AG08395 (cell line): ENCODE measurements at regions not wholly inside any gene's neighbourhood (a gene's known extent, or its start where the extent isn't known, plus 50 kb on each side); places are given as distances from the start of the nearest gene placed in this dataset.

Experiments used
- DNase-seq: peaks from one replicate; pipeline ENCODE4 v3.0.0; 2012; ENCODE audit warnings: mixed read lengths, low spot score

DNA sequence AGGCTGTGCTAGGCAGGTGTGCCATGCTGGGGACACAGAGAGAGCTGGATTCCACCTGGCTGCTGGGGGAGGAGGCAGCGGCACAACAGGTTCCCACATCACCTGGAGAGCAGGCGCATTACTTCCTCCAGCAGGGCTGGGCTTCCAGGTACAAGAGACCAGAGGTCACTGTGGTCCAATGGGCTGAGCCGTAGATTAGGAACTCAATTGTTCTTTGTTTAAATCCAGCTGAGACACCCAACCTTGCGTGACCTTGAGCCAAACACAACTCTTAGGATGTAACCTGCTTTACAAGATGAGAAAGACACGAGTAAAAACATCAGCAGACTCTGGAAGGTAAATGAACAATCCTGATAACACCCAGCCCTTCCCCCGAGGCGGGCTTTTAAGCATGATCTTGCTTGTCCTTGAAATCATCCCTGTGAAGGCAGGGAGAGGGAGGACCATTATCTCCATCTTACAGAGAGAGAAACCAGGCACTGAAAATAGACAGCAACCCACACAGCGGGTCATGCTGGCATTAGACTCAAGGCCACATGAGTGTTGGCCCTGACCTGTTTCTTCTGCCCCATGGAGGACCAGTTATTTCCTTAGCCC, 216.5 kb upstream of the RREB1 start:
- DNase-seq, result no peak

DNA sequence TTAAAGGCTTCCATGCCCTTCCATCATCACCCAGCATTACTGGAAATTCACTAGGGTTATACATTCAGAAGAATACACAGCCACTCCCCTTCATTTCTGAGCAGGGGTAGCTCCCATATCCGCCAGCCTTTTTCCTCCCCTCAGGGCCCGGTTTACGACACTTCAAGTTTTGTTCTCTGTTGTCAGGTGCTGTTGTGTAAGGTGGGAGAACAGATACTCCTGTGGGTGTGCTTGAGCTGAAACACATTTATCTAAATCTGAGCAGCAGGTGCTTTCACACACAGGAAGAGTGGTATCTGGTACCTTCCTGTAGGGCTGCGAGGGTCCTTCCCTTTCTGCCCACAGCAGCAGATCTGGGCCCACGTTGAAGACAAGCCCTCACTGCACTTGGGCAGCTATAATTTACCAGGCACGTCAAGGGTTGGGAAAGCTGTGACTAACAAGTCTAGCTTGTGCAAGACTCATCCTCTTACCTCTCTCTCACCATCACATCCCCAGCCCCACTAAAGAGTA, 215.8 kb upstream of the RREB1 start:
- DNase-seq, result no peak

DNA sequence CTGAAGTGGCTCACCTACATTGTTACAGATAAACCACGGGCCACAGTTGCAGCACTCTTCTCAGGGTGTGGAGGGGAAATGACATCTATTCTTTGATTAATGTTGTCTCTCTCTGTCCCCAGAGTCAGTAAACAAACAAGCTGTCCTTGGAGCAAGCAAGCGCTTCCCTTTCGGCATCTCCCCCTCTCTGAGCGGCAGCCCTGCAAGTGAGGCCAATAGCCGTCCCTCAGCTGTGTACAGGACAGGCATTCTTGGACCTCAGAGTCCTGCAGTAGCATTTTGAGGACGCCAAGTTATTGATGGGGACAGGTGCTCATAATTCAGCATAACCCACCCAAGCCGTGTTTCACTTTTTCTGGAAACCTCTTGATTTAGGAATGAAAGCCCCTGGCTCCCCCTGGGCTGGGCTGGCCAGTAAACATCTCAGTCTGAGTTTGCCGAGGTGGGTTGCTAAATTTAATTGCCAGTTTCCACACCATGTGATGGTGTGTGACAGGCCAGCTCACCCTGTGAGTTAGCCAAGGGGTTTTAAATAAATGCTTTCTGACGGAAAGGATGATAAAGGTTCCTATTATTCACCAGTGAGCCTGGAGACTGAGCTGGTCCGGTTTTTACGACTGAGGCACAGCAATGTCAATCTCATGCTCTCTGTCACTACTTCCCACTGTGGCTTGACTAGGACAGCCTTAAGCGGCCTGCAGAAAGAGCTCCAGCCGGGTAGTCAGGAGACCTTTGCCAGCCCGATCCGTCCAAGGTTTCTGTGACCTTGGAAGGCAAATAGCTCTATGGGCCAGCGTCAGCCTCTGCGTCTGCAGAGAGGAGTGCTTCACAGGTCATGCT, 214.8 kb upstream of the RREB1 start:
- DNase-seq, result no peak

DNA sequence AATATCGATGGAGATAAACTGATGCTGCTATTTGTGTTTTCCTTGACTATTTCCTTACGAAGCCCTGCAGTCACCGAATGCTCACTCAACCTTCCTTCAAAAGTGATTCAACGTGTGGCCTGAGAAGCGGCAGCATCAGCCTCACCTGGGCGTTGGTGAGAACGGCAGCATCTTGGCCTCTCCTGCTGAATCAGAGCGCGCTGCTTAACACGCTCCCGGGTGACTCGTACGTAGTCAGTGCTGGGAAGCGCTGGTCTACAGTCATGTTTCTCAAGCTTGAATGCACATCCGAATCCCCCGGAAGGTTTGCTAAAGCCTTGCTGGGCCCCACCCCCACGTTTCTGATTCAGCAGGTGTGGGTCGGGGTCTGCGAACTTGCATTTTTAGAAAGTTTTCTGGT, 214.1 kb upstream of the RREB1 start:
- no peak for DNase-seq

DNA sequence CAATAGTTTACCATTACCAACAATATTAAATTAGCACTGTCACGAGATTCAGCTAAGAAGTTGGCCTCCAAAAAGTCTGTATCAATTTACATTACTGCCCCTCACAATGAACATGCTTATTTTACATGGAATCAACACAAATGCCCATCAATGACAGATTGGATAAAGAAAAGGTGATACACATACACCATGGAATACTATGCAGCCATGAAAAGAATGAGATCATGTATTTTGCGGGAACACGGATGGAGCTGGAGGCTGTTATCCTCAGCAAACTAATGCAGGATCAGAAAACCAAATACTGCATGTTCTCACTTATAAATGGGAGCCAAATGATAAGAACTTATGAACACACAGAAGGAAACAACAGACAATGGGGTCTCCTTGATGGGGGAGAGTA, 211.8 kb upstream of the RREB1 start:
- DNase-seq, result no peak

DNA sequence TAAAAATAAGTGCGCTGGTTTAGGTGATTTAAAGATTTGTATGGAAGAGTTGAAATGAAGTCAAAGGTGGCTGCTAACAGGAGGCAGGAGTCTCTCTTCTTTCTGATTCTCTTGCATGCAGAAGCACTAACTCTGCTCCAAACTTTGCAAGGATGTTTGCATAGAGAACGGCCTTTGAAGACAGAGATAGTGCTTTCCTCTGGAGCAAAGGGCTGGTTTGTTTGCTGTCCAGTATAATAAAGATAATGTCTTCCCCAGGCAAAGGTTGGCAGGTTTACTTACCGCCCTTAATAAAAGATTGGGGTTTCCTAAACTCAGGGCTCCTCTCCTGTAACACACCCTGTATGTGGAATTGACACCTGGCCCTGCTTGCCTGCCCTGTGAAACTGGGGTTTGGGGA, 210.6 kb upstream of the RREB1 start:
- DNase-seq, result no peak

DNA sequence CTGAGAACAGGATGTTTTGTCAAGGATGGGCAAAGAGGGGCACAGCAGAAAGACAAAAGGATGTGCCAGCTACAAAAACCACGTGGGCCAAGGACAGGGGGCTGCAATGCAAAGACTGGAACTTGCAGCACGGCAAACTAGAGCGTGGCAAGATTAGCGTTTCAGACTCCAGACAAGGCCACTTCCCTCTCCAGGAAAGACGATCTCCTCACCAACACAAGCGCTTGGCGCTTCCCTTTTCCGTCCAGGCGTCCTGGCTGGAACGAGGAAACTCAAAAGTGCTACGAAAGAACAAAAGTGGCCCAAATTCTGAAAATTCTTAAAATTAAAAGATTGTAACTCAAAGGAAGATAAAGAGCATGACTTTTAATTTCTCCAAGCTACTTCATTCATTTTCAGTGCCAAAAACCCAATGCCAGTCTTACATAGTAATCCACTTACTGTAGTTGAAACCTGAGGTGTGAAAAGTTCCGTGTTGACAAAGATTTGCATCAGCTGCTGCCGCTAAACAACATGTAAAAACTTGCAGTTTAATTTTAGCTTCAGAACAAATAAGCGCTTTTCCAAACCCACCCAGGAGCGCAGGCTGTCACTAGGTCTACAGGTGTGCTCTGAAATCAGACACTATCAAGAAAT, 207.1 kb upstream of the RREB1 start:
- DNase-seq, result no peak

DNA sequence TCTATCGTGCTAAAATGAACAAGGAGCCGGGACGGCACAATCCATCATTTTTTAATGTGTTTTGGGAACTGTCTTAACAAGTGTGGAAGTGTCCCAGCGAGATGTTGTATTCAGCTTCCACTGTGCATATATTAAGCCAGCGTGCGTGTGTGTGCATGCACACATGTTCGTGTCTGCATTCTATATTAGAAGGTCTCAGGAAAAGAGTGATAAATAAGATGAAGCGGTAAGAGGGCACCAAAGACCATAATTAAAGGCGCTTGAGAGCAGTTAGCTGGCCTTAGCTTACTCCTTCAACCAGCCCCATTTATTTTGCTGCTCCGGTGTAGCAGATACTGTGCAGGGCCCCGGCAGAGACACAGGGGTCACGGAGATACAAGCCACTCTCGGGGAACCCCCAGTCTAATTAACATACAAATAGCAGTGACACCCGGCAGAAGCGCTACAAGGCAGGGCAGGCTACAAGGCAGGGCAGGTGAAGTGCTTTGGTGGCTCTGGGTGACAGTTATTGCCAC, 206.5 kb upstream of the RREB1 start:
- DNase-seq, result no peak

DNA sequence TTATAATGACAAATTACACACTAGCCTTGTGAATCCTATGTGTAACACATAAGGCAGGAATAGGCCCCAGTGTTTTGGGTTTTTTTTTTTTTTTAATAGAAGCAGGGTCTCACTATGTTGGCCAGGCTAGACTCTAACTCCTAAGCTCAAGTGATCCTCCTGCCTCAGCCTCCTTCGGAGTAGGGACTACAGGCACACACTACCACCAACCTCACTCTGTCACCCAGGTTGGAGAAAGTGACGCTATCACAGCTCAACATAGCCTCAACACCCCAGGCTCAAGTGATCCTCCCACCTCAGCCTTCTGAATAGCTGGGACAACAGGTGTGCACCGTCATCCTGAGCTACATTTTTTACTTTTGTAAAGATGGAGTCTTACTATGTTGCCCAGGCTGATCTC, 205.8 kb upstream of the RREB1 start:
- no peak for DNase-seq

DNA sequence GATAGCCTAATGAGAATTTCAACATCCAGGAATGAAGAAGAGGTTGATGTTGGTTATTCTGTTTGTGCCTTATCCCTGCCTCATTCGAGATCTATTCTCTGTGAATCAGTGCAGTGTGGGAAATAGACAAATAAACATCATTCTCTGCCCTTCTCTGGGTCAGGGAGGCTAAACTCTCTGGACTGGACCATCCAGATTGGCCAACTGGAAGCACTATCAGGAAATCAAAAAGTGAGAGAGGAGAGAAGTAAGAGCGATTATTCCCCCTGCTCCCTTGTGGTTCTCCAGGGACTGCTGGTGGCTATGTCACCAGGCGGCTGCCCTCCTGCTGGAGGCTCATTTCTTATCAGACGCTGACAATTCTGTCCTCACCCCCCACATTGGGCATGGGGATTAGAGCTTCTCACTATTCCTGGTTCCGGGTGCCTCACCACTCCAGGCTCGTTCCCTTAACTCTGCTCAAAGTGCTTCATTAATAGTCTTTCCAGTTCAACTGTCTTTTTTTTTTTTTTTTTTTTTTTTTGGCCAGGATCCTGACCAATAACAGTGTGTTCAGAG, 201.7 kb upstream of the RREB1 start:
- DNase-seq, result no peak

DNA sequence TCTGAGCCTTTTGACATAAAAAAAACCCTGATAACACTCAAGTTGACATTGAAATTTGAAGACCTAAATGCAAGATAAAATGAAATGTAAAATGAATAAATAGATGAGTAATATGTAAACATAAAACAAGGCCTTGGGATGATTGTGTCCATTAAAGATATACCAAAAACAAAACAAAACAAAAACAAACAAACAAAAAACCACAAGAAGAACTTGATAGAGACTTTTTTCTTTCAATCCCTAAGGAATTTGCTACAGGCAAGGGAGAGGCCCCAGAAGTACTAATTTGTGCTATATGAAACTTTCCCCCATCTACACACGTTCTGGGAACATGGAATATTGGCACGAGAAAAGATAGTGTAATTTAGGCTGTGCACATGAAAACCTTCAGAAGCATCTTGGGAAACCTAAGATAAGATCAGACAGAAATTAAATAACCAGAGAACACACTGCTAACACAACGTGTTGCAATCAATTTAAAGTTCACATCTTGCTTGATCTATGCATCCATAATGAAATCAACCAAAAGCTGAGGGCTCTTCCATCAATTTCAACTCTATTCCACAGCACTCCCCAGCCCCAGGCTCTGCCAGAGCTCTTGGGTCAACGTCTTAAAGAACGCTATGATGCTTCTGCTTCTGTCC, 201.1 kb upstream of the RREB1 start:
- no peak for DNase-seq

DNA sequence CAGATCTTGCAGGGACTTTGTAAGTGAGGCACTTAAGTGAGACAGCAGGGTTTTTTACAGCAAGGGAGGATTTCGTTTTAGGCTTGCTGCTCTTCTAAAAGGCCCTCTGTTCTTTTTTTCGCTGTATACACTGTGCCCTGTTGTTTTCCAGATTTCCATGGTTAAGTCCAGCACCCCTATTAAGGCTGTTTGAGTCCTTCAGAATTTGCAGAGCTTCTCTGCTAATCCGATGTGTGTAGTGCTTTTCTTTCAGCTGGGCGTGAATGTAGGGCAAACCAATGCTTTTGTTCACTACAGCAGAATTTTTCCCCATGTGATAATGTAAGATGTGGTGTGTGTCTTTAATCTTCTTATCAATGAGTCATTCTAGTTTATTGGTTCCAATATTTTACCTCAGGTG, 200.5 kb upstream of the RREB1 start:
- DNase-seq, result no peak

DNA sequence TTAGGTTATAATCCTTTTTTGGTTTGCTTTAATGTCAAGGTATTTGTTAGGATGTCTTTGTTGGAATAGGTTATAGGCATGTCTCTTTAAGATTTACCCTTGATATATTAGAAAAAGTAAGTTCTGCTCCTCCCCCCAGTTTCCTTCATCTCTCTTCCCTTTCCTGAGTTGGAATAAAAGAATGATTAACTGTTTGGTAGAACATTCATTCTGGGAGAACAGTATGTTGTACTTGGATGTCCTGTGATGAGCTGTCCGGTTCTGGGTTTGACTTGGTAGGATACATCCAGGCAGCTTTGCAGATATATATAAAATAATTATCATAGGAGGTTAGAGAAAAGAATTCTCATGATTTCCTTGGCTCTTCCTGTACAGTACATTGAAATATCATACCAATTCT, 199.6 kb upstream of the RREB1 start:
- DNase-seq, result no peak

DNA sequence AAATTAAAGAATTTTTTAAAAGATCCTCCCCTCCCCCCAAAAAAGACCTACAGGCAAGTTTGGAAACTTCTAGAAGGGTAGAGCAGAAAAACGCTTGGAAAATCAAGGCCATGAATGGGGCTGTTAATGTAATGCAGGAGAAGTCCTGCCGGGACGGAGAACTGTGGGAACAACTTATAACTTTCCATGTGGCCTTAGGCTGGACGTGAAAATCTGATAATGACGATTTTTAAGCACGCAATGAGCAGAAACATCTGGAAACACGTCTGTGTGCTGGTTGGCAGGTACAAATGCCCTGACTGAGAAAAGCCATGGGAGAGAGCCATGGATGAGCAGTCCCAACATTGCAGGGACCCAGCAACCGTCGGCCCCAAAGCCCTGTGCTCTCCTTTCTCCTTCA, 198.7 kb upstream of the RREB1 start:
- DNase-seq, result no peak

DNA sequence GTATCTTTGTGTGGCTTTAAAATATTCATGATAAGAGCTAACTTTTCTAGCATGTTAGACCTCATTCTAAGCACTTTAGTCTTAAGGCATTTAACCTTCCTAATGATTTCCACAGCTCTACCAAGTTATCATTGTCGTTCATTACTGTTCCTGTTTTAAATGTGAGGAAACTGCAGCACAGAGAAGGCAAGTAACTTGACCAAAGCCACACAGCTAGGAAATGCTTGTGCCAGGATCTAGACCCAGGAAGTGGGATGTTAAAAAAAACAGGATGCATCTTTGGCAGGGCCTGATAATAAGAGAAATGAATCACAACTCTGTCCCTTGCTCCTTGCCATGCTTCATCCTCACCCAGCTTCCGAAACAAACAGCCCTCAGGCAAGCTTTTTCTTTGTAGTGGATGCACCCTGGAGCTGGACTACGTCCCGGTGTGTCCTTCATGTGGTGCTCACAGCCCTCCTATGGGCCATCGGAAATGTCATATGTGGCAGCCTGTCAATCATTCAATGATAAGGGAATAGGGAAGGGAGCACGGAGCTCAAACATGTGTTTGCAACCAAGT, 196.9 kb upstream of the RREB1 start:
- DNase-seq, result no peak

DNA sequence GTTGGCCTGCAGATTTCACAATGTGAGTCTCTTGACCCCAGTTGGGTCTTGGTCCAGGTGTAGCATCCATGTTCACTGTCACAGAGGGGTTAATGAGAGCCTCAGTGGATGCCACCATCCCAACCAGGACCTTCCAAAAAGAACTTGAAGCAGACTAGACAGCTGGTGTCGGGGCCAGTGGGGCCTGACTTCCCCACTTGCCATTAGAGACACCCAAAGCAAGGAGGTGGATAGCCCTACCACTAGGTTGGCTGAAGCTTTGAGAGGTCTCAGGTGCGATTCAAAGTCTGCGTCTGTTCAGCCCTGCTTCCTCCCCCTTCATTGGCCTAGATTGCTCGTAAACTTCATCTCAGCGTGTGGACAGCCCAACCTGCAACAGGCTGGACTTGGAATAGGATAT, 196.4 kb upstream of the RREB1 start:
- DNase-seq, result no peak

DNA sequence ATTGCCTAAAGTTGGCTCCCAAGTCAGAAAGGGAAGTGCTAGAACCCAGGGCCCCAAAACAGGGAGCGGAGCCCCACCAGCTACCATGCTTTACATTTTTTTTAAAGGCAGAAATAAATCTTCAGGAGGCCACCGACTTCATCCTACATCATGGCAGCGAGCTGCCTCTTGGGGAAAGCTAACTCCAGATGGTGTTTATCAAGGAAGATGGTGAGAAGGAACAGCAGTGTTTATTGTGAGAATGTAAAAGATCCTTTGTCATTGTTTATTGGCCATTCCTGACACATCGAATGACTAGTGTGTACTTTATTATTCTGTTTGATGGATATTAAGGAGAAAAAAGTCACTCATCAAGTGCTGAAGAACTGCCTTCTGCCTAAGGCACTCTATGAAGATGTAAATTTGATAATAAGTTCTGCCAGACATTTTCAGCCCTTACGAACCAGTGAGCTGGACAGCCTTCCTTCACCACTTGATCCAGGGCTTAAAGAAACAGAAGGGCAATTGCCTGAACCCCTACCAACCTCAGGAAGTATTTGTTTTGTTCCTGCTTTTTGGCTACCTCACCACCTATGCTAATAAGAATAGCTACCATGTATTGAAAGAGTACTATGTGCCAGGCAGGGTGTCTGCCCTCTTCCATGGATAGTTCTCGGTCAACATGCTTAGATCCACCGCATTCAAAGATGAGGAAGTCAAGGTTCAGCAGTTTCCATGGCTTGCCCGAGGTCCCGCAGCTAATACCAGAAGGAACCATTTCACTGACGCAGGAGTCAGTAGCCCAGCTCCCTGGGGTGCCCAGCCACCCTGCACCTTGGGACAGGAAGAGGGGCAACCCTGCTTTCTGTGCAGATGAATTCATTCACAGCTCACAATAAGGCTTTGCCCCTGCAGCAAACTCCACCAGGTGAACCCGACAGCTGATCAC, 194.7 kb upstream of the RREB1 start:
- no peak for DNase-seq

DNA sequence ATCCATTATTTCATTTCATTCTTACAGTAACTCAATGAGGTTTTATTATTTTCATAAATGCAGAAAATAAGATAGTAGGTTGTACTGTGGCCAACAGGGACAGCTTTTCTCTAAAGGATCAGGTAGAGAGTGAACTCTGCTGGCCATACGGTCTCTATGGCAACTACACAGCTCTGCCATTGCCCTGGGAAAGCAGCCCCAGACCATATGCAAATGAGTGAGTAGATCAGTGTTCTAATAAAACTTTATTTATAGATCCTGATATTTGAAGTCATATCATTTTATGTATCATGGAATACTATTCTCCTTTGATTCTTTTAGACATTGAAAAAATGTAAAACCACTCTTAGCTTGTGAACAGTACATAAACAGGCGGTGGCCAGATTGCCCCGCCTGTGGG, 192.5 kb upstream of the RREB1 start:
- no peak for DNase-seq

DNA sequence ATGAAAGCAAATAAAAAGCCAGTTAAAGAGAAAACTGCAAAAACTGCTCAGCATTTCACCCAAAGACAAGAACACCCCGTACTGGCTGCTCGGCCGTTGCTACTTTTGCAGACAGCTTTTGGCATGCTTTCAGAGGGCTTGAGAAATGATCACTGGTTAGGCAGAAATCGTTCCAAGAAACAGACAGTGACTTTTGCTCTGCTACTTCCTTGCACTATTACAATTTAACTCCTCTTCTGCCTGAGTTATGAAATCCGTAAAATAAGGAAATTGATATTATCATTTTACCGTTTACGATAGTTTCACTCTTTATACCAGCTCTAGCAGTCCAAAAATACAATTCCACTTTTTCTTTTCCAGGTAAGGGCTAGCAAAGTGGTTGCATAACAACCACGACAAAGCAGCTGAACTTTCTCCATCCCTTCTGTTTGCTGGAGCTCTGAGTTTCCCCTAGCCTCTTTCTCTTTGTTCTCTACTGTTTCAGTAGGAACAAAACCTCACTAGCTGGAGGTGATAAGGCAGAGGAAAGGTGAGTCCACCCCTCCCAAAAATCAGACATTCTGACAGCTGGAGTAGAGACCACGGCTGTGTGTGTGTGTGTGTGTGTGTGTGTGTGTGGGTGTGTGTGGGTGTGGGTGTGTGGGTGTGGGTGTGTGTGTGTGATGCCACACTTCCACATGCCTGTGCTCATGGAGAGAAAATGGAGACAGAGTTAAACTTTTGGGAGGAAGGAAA, 191.8 kb upstream of the RREB1 start:
- peak; percentile 49 for DNase-seq

DNA sequence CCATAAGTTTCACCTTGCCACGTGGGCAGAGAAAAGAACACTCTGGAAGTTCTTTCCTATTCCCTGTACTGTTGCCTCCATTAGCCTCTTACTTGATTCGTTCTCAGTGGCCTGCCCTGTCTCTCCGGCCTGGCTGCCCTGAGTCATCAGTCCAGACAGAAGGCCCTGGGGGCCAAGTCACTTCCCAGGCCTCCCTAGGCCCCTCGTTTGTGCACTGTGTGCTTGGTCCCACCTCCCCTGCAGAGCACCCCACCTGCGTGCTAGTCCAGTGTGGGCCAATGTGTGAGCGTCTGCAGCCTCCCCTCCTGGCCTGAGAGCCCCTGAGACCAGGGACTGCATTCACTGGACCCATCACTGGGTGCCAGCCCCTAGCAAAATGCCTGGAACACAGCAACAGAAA, 191.2 kb upstream of the RREB1 start:
- no peak for DNase-seq
